Endothelial cell of umbilical vein (primary cell): ENCODE measurements at regions not wholly inside any gene's neighbourhood (a gene's known extent, or its start where the extent isn't known, plus 50 kb on each side); places are given as distances from the start of the nearest gene placed in this dataset.

Source experiments
- BruUV-seq: library from RNA; stranded (reverse); fragments of 400-500 nt; replicated peaks from 2 replicates; lab custom pipeline; 2021; lab: Mats Ljungman, UMichigan
- CTCF ChIA-PET: fragments of 300-600, 350-600 bp; sonication (Branson Sonifier 250); formaldehyde crosslinking; loops from one replicate; lab custom pipeline; 2021; ENCODE audit warnings: antibody characterized with exemption, inconsistent platforms; lab: Charles Lee
- POLR2A ChIA-PET: fragments of 300-600, 350-600 bp; sonication (Branson Sonifier 250); formaldehyde crosslinking; loops from one replicate; lab custom pipeline; 2021; ENCODE audit warnings: antibody characterized with exemption, inconsistent platforms; lab: Charles Lee
- DNase-seq: peaks from one replicate; pipeline ENCODE4 v3.0.0-alpha.2; 2011; ENCODE audit warnings: low read depth, low spot score
- FAIRE-seq: peaks from 2 replicates; lab custom pipeline; 2011; peaks lifted over from hg19 to GRCh38; lab: Jason Lieb, UNC
- H2AFZ ChIP-seq: 2 replicates; pipeline ENCODE4 v1.6.0; 2012; ENCODE audit warnings: low read depth, low read length, control low read depth, inconsistent platforms
- H3K27ac ChIP-seq: 2 replicates; pipeline ENCODE4 v1.5.1; 2011; ENCODE audit warnings: low read depth, mild to moderate bottlenecking, control low read depth, low read length, moderate library complexity; ENCODE audit not compliant: insufficient read depth
- H3K27me3 ChIP-seq, 2 experiments: 2 replicates each; pipeline versions ENCODE4 v1.6.0 to v1.6.1; 2011; ENCODE audit warnings: low read length in 2 of 2, mixed read lengths in 1 of 2; ENCODE audit not compliant: control insufficient read depth in 2 of 2, insufficient read depth in 2 of 2
- H3K36me3 ChIP-seq, 2 experiments: 2 replicates in 1 of 2; 3 replicates in 1 of 2; pipeline ENCODE4 v1.5.1; 2011; ENCODE audit warnings: low read length in 2 of 2, mild to moderate bottlenecking in 1 of 2, moderate library complexity in 1 of 2; ENCODE audit not compliant: control insufficient read depth in 2 of 2, insufficient read depth in 2 of 2; ENCODE audit errors: extremely low read depth in 1 of 2
- H3K4me1 ChIP-seq: 3 replicates; pipeline ENCODE4 v1.5.1; 2011; ENCODE audit warnings: mild to moderate bottlenecking, low read length; ENCODE audit not compliant: control insufficient read depth, insufficient read depth; ENCODE audit errors: extremely low read depth
- H3K4me2 ChIP-seq: 2 replicates; pipeline ENCODE4 v1.6.1; 2011; ENCODE audit warnings: low read length, control low read depth, mixed read lengths; ENCODE audit not compliant: insufficient read depth
- H3K4me3 ChIP-seq, 3 experiments: fragments of 200-600 bp in 1 of 3; sonication (generic), shearing (Covaris generic) in 1 of 3; replicated peaks in 1 of 3; 2 replicates each; pipeline ENCODE4 v1.5.1; 2011 to 2016; ENCODE audit warnings: control low read depth in 3 of 3, low read length in 3 of 3, mild to moderate bottlenecking in 2 of 3, inconsistent platforms in 1 of 3, low read depth in 1 of 3, moderate library complexity in 1 of 3; ENCODE audit not compliant: insufficient read depth in 1 of 3
- H3K79me2 ChIP-seq: 2 replicates; pipeline ENCODE4 v1.6.0; 2012; ENCODE audit warnings: low read length, inconsistent platforms; ENCODE audit not compliant: control insufficient read depth, insufficient read depth
- H3K9ac ChIP-seq: replicated peaks from 2 replicates; pipeline ENCODE3; 2011; ENCODE audit warnings: low read length, control low read depth; ENCODE audit not compliant: insufficient read depth; ENCODE audit errors: extremely low read depth
- H3K9me1 ChIP-seq: replicated peaks from 3 replicates; pipeline ENCODE4 v1.6.0; 2011; ENCODE audit warnings: mild to moderate bottlenecking, low read length; ENCODE audit not compliant: control insufficient read depth, insufficient read depth; ENCODE audit errors: extremely low read depth
- H3K9me3 ChIP-seq: replicated peaks from 2 replicates; pipeline ENCODE4 v1.5.1; 2012; ENCODE audit warnings: low read length, inconsistent platforms; ENCODE audit not compliant: control insufficient read depth, insufficient read depth
- H4K20me1 ChIP-seq: replicated peaks from 2 replicates; pipeline ENCODE3; 2011; ENCODE audit warnings: mild to moderate bottlenecking, low read length; ENCODE audit not compliant: control insufficient read depth, insufficient read depth; ENCODE audit errors: extremely low read depth
- EZH2 ChIP-seq: IDR thresholded peaks from 2 replicates; pipeline ENCODE4 v1.6.1; 2012; ENCODE audit warnings: borderline replicate concordance, low read depth, mild to moderate bottlenecking, moderate library complexity, low read length, inconsistent platforms; ENCODE audit not compliant: severe bottlenecking
- FOS ChIP-seq: IDR thresholded peaks from 2 replicates; pipeline ENCODE4 v1.6.1; 2011; ENCODE audit warnings: mild to moderate bottlenecking, low read length, moderate library complexity, borderline replicate concordance; ENCODE audit not compliant: insufficient read depth
- GATA2 ChIP-seq: IDR thresholded peaks from 2 replicates; pipeline ENCODE4 v1.7.0; 2011; ENCODE audit warnings: low read depth, mild to moderate bottlenecking, moderate library complexity, mixed read lengths, low read length; ENCODE audit not compliant: insufficient read length, insufficient read depth
- JUN ChIP-seq: IDR thresholded peaks from 2 replicates; pipeline ENCODE4 v1.6.1; 2011; ENCODE audit warnings: borderline replicate concordance, low read depth; ENCODE audit not compliant: insufficient read length, insufficient read depth
- MAX ChIP-seq: IDR thresholded peaks from 2 replicates; pipeline ENCODE4 v1.6.1; 2011; ENCODE audit not compliant: insufficient read depth, insufficient read length
- MYC ChIP-seq: IDR thresholded peaks from one replicate; pipeline ENCODE4 v1.6.1; 2011; ENCODE audit warnings: mild to moderate bottlenecking, low read depth, low read length
- POLR2A ChIP-seq: IDR thresholded peaks from 2 replicates; pipeline ENCODE4 v1.6.1; 2012; ENCODE audit warnings: low read depth, mild to moderate bottlenecking, control low read depth, low read length
- POLR2AphosphoS5 ChIP-seq: IDR thresholded peaks from 2 replicates; pipeline ENCODE4 v1.6.1; 2012; ENCODE audit warnings: low read depth, mild to moderate bottlenecking, control low read depth, low read length, moderate library complexity; ENCODE audit not compliant: insufficient read depth
- dilution Hi-C: fragments of 300-500 bp; cut with MboI; formaldehyde crosslinking; loops from one replicate; pipeline ENCODE4 v1.15.0; 2019; ENCODE audit warnings: low sequenced_read_pairs; ENCODE audit not compliant: extremely low pct_ligation_motif_present
- intact Hi-C: fragments of 100-400 bp; cut with micrococcal nuclease; formaldehyde crosslinking; loops from one replicate; pipeline ENCODE4 v1.10.0; 2022
- TF ChIP-seq, protein P1 (sequence below), 2 donors: IDR thresholded peaks; 1 replicate in 1 of 2; 2 replicates in 1 of 2; pipeline ENCODE4 v1.5.1; 2011; ENCODE audit warnings: low read length in 2 of 2, mild to moderate bottlenecking in 2 of 2, moderate library complexity in 2 of 2, control low read depth in 1 of 2, inconsistent platforms in 1 of 2, low read depth in 1 of 2; ENCODE audit not compliant: insufficient read depth in 1 of 2; ENCODE audit errors: extremely low read depth in 1 of 2

DNA sequence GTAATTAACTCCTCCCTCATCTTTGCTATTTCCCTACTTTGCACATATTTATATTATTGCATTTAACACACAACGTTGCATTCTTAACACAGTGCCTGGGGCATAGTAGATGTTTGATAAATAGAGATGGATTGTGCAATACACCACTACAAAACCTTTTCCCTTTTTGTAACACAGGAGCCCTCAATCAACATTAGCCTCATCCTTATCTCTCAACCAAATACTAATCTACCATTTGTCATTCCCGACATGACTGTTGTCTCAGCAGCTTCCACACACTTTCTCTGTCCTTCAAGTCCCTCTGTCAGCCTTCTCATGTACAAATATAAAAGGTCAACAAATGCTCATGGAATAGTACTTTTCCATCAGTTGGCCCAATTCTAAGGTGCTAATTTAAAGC is 78.9 kb upstream of the KCNK2 start:
- FAIRE-seq: no peak
- Histone ChIP-seq H3K36me3 (no peaks in the 10 kb centered on the region), H3K4me3 (no peak overlapping the region), H2AFZ (no peak overlapping the region), H3K9me3 (no peaks in the 10 kb centered on the region), H3K4me2 (no peak overlapping the region), H3K9ac (no peak overlapping the region), H3K27me3 (no peaks in the 10 kb centered on the region), H3K27ac (no peak overlapping the region), H4K20me1 (no peaks in the 10 kb centered on the region), H3K4me1 (no peaks in the 10 kb centered on the region), H3K9me1 (no peaks in the 10 kb centered on the region), H3K79me2 (no peaks in the 10 kb centered on the region)
- dilution Hi-C loops (no loop called here), intact Hi-C loops (no loop called here)
- DNase-seq: no peak
- TF ChIP-seq MYC (no peak), FOS (no peak), GATA2 (no peak), EZH2 (no peak), MAX (no peak), JUN (no peak), POLR2AphosphoS5 (no peak), POLR2A (no peak)
- TF ChIP-seq, protein P1, sequence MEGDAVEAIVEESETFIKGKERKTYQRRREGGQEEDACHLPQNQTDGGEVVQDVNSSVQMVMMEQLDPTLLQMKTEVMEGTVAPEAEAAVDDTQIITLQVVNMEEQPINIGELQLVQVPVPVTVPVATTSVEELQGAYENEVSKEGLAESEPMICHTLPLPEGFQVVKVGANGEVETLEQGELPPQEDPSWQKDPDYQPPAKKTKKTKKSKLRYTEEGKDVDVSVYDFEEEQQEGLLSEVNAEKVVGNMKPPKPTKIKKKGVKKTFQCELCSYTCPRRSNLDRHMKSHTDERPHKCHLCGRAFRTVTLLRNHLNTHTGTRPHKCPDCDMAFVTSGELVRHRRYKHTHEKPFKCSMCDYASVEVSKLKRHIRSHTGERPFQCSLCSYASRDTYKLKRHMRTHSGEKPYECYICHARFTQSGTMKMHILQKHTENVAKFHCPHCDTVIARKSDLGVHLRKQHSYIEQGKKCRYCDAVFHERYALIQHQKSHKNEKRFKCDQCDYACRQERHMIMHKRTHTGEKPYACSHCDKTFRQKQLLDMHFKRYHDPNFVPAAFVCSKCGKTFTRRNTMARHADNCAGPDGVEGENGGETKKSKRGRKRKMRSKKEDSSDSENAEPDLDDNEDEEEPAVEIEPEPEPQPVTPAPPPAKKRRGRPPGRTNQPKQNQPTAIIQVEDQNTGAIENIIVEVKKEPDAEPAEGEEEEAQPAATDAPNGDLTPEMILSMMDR (IDR thresholded peaks at IDR 0.05; ENCODE audit: extremely low read depth in 1 of 2, insufficient read depth in 1 of 2, low read depth in 1 of 2, low read length in 2 of 2): no peak
- CTCF ChIA-PET: no interaction called here
- no TSS peak for BruUV-seq
- POLR2A ChIA-PET: no interaction called here
